GM19395 (cell line): ENCODE measurements at regions not wholly inside any gene's neighbourhood (a gene's known extent, or its start where the extent isn't known, plus 50 kb on each side); places are given as distances from the start of the nearest gene placed in this dataset.
"Not testable (repeated sequence)": the region's sequence is repeated elsewhere in the genome, so short reads cannot be mapped to it uniquely, and the experiment has no call there.

Source experiments
- ATAC-seq: cut with Tn5 transposase; IDR thresholded peaks from one replicate; pipeline ENCODE4 v1.9.1; 2021; ENCODE audit warnings: mild to moderate bottlenecking, moderate library complexity; ENCODE audit not compliant: unreplicated experiment

DNA sequence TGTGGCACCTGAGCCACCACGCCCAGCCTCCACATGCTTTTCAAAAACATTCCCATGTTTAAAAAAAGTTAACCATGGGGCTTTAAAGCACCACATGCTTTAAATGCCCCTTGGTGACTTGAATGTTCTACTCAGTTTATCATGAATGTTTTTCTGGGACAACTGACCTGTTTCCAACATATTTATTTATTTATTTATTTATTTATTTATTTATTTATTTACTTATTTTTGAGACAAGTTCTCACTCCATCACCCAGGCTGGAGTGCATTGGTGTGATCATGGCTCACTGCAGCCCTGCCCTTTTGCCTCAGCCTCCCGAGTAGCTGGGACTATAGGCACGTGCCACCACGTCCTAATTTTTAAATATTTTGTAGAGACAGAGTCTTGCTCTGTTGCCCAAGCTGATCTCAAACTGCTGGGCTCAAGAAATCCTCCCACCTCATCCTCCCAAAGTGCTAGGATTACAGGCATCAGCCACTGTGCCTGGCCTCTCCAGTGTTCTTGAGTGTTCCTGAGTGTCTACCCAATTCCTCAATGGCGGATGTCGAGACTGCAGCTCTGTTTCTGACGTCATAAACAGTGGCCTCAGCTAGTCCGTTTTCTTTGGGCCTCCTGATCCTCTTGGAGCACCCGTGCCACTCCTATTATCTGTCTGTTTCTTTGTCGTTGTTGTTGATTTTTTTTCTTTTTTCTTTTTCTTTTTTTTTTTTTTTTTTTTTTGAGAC lies 185.7 kb upstream of the TP53TG3 start:
- not testable (repeated sequence) for ATAC-seq

DNA sequence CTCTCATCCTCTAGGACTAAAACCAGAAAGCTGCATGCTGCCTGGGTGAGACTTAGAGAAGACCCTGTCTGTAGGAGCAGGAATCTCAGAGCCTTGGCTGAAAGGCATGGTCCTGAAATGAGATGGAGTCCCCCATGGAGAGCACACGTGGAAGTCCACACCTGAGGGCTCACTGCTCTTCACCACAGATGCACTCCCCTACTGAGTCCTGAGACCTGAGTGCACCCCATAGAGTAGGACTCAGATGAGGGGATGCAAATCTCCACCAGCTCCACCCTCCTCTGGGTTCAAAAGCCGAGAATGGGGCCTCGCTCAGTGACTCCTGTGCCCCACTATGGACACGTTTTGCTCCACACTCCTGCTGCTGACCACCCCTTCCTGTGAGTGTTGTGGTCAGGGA lies 171.4 kb upstream of the TP53TG3 start:
- not testable (repeated sequence) for ATAC-seq

DNA sequence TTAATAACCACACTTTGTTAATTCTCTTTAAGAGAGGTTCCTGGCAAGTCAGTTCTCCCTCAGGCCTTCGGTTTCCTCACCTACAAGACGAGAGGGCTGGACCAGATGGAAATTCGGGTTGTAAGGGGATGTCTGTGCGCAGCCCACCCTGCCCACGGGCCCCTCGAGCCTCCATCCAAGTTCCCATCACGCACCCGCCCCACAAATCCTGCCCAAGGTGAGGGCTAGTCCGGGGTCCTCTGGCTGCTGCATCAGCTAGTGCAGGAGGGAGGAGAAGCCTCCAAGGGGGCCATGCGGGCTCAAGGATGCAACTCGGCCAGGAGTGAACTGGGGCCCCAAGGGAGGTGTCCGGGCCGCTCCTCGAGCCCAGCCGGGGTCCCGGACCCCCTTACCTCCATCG lies 169.6 kb upstream of the TP53TG3 start:
- ATAC-seq: not testable (repeated sequence)

DNA sequence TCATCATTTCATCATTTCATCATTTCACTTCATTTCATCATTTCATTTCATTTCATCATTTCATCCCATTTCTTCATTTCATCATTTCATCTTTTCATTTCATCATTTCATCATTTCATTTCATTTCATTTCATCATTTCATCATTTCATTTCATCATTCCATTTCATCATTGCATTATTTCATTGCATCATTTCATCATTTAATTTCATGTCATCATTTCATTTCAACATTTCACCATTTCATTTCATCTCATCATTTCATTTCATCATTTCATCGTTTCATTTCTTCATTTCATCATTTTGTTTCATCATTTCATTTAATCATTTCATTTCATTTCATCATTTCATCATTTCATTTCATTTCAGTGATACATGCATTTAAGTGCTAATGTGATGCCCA lies 166.9 kb upstream of the TP53TG3 start:
- not testable (repeated sequence) for ATAC-seq

DNA sequence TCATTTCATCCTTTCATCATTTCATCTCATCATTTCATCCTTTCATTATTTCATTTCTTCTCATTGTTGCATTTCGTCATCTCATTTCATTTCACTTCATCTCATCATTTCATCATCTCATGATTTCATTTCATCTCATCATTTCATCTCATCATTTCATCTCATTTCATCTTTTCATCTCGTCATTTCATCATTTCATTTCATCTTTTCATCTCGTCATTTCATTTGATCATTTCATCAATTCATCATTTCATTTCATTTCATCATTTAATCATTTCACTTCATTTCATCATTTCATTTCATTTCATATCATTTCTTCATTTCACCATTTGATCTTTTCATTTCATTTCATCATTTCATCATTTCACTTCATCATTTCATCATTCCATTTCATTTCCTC lies 131.3 kb upstream of the TP53TG3 start:
- ATAC-seq: not testable (repeated sequence)

DNA sequence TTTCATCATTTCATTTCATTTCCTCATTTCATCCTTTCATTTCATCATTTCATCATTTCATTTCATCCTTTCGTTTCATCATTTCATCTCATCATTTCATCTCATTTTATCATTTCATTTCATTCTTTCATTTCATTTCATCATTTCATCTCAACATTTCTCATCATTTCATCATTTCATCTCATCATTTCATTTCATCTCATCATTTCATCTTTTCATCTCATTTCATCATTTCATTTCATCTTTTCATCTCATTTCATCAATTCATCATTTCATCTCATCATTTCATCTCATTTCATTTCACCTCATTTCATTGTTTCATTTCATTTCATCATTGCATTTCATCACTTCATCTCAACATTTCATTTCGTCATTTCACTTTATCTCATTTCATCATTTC lies 129.7 kb upstream of the TP53TG3 start:
- not testable (repeated sequence) for ATAC-seq
